Kidney epithelial cell (primary cell): ENCODE measurements at regions not wholly inside any gene's neighbourhood (a gene's known extent, or its start where the extent isn't known, plus 50 kb on each side); places are given as distances from the start of the nearest gene placed in this dataset.

Experiments used
- DNase-seq: peaks from one replicate; pipeline ENCODE4 v3.0.0-alpha.2; 2010; ENCODE audit warnings: low read depth
- H3K27me3 ChIP-seq: 2 replicates; pipeline ENCODE4 v1.6.0; 2011; ENCODE audit warnings: low read length; ENCODE audit not compliant: control insufficient read depth, insufficient read depth
- H3K36me3 ChIP-seq: 2 replicates; pipeline ENCODE4 v1.5.1; 2011; ENCODE audit warnings: low read length; ENCODE audit not compliant: control insufficient read depth, insufficient read depth
- H3K4me3 ChIP-seq: 2 replicates; pipeline ENCODE4 v1.5.1; 2011; ENCODE audit warnings: low read depth, mild to moderate bottlenecking, control low read depth, low read length
- TF ChIP-seq, protein P1 (sequence below): IDR thresholded peaks from 2 replicates; pipeline ENCODE4 v1.5.1; 2011; ENCODE audit warnings: mild to moderate bottlenecking, moderate library complexity, low read length, control low read depth, inconsistent platforms; ENCODE audit not compliant: insufficient read depth, poor library complexity, severe bottlenecking

DNA sequence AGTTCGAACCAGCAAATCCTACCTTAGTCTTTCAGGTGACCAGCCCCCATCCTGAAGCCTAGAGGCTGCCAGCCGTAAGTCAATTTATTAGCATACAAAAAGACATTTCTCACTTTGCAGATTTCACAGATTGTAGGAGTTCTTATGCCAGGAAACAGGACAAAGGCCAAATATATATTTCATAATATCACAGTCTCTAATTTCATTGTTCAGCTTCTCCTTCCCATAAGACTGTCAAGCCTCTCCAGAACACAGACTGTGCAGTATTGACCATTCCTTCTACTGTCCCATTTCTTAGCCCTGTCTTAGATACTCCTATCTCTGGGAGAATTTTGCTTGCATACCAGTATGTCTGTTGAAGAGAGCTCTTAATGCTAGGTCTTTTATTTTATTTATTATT is 89.2 kb upstream of the RESF1 start:
- Histone ChIP-seq H3K36me3 (no peaks in the 10 kb centered on the region), H3K27me3 (no peaks in the 10 kb centered on the region), H3K4me3 (no peak overlapping the region)
- DNase-seq, result no peak
- TF ChIP-seq, protein P1, sequence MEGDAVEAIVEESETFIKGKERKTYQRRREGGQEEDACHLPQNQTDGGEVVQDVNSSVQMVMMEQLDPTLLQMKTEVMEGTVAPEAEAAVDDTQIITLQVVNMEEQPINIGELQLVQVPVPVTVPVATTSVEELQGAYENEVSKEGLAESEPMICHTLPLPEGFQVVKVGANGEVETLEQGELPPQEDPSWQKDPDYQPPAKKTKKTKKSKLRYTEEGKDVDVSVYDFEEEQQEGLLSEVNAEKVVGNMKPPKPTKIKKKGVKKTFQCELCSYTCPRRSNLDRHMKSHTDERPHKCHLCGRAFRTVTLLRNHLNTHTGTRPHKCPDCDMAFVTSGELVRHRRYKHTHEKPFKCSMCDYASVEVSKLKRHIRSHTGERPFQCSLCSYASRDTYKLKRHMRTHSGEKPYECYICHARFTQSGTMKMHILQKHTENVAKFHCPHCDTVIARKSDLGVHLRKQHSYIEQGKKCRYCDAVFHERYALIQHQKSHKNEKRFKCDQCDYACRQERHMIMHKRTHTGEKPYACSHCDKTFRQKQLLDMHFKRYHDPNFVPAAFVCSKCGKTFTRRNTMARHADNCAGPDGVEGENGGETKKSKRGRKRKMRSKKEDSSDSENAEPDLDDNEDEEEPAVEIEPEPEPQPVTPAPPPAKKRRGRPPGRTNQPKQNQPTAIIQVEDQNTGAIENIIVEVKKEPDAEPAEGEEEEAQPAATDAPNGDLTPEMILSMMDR, result no peak

DNA sequence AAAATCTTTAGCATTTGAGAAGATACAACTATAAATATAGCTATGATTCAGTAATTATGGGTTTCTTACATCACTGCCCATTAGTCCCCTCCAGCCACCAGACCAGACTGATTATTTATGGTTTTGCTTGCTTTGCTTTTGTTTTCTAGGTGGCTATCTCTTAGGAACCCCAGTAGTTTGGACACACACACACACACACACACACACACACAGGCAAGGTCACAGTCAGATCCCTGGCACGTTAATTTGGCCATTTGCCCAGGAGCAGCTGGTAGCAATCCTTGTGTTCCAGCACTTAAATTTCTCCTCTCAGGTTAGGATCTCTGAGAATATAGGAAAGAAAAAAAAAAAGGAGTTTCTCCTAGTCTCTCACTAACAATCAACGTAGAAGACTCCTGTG is 90.2 kb upstream of the RESF1 start:
- no peak for DNase-seq
- no peaks in the 10 kb centered on the region for H3K36me3 ChIP-seq
- no peaks in the 10 kb centered on the region for H3K27me3 ChIP-seq
- TF ChIP-seq, protein P1, result no peak
- H3K4me3 ChIP-seq, result no peak overlapping the region

DNA sequence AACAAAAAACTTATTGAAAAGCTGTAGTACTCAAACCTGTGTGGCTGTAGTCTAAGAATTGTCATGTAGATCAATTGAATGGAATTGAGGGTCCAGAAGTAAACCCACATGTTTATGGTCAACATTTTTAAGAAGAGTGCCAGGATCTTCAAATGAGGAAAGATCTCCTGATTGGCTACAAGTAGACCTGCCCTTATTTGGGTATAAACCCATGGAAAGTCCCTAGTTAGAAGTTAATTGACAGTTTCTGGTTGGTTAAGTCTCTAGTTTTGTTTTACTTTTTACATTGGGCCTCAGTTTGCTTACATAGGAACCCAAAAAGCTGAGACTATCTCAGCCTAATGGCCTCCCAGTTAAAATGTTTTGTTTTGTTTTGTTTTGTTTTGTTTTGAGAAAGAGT is 91.9 kb upstream of the RESF1 start:
- Histone ChIP-seq H3K4me3 (no peak overlapping the region), H3K27me3 (no peaks in the 10 kb centered on the region), H3K36me3 (no peaks in the 10 kb centered on the region)
- DNase-seq, result no peak
- TF ChIP-seq, protein P1, result no peak

DNA sequence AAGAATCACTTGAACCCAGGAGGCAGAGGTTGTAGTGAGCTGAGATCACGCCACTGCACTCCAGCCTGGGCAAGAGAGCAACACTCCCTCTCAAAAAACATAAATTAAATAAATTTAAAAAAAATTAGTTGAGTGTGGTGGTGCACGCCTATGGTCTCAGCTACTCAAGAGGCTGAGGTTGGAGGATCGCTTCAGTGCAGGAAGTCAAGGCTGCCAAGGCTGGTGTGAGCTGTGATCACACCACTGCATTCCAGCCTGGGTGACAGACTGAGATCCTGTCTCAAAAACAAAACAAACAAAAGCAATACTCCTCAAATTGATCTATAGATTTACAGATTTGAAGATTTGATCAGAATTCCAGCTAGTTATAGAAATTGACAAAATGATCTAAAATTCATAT is 92.7 kb upstream of the RESF1 start:
- TF ChIP-seq, protein P1, result no peak
- no peak for DNase-seq
- Histone ChIP-seq H3K27me3 (no peaks in the 10 kb centered on the region), H3K36me3 (no peaks in the 10 kb centered on the region), H3K4me3 (no peak overlapping the region)

DNA sequence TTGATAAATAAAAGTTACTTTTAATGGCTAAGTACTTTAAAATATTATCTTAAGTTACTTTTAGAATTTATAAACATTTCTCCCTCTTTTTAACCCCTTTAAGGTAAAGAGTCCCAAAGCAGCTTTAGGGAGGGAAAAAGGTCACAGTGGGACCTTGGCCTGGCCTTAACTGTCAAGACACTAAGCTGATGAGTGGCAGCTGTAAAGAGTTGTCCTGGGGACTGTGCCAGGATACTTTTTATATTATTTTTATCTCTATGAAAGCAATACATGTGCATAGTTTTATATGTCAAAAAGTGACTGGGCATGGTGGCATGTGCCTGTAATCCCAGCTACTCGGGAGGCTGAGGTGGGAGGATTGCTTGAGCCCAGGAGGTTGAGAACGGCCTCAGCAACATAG is 94.2 kb upstream of the RESF1 start:
- no peak for DNase-seq
- Histone ChIP-seq H3K36me3 (no peaks in the 10 kb centered on the region), H3K27me3 (no peaks in the 10 kb centered on the region), H3K4me3 (no peak overlapping the region)
- TF ChIP-seq, protein P1, result no peak

DNA sequence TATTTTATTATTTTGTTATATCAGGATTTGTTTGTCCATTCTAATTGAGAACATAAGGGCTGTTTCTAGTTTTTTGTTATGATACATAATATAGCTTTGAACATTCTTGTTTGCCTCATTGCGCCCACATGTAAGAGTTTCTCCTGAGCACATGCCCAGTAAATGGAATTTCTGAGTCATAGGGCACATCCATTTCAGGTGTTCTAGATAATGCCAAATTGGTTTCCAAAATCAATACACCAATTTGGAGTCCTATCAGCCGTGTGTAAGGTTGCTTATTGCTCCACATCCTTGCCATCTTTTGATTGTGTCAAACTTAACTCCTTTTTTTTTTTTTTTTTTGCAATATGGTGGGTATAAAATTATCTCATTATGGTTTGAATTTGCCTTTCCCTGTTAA is 97.9 kb upstream of the RESF1 start:
- no peaks in the 10 kb centered on the region for H3K36me3 ChIP-seq
- DNase-seq, result no peak
- TF ChIP-seq, protein P1, result no peak

More for the DNA sequence above, 97.9 kb upstream of the RESF1 start:
- no peak overlapping the region for H3K4me3 ChIP-seq
- H3K27me3 ChIP-seq, result no peaks in the 10 kb centered on the region
